NOMO-1 treated with dmso at 0.1 percent for 144 hours (cell line): ENCODE measurements at regions not wholly inside any gene's neighbourhood (a gene's known extent, or its start where the extent isn't known, plus 50 kb on each side); places are given as distances from the start of the nearest gene placed in this dataset.
"Not testable (repeated sequence)": the region's sequence is repeated elsewhere in the genome, so short reads cannot be mapped to it uniquely, and the experiment has no call there.

Source experiments
- DNase-seq: peaks from one replicate; lab custom pipeline; 2025; ENCODE audit not compliant: unreplicated experiment; lab: John Stamatoyannopoulos, UW

DNA sequence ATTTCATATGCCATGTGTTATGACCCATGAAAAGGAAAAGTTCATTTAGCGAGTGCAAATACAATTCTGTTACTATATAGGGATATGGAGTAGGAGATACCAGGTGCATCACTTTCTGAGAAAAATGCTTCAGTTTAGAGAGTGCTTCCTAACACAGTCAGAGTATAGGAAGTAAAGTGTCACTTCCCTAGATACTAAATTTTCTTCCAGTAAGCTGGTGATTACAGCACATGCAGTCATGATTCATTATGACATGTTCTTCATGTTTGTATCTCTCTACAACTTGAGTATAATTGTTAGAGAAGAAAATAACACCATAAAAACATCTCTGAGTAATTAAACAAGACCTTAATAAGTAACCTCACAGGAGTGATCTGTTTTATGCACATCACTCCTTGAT, 837.0 kb downstream of the DNAH5 start:
- DNase-seq: no peak

DNA sequence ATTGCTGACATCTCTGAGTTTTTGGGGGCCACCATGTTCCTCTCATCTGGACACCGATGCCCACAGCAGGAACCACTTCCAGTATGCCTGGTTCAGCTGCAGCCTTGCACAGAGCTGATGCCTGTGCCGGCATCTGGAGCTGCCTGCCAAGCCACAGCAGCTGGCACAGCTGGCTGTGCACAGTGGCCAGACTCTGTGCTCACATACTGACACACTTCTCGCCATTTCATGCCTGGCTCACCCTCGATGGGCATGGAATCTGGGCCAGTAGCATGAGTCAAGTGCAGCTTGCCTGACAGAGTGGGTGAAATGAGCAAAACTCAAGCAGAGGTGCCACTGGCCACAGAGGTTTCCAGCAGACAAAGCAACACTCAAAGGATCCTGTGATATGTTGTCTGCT, 863.4 kb downstream of the DNAH5 start:
- no peak for DNase-seq

- DNase-seq: not testable (repeated sequence)
Observed at GRCh38 chr5:13072936-13073335, 871.6 kb downstream of the DNAH5 start.

DNA sequence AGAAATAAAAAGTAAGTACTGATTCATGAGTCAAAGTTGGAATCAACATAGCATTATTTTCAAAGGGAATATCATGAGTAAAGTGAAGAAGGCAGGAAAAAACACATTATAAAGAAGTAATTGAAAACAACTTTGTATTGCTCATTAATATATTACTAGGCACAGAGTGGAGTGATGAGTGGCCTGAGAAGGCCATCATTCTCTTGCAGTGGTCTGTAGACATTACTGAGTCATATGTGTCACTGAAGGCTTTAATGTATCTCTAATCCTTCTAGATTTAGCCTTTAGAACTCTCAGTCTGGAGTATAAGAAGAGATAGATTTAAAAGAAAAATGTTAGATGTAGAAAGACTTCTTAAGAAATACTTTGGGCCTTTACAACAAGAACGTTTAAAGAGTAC, 881.4 kb downstream of the DNAH5 start:
- DNase-seq: no peak

- no peak for DNase-seq
Observed at GRCh38 chr5:13045897-13046551, 898.5 kb downstream of the DNAH5 start.

DNA sequence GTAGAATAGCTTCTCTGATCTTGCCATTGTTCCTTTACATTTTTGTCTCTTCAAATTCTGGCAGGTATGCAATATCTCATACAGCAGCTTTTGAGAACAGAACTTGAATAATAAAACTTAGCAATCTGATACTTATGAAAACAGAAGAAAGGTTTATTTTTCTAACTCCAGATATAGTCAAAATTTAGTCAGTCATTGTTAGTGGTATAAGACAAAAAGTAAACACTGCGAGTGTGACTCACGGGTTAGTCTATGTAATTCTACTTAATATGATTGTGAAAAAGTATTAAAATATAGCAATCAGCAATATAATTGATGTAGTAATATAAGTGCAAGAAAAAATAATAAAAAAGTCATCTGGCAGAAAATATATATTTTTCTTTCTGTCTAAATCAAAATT, 910.4 kb downstream of the DNAH5 start:
- DNase-seq: no peak

DNA sequence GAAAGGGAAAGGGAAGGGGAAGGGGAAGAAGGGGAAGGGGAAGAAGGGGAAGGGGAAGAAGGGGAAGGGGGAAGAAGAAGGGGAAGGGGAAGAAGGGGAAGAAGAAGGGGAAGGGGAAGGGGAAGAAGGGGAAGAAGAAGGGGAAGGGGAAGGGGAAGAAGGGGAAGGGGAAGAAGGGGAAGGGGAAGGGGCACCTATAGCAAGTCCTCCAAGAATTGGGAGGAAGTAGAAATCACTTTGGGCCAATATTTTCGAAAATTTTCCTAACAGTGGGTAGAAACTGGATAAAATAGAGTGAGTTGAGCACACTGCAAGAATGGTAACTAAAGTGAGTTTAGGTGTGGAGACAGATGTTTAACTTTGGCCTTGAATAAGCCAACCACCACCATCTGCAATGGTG, 915.3 kb downstream of the DNAH5 start:
- DNase-seq: no peak

GRCh38 chr5:13027874-13028273, 916.6 kb downstream of the DNAH5 start:
- no peak for DNase-seq

- DNase-seq: no peak
Observed at GRCh38 chr5:13019729-13020128, 924.8 kb downstream of the DNAH5 start.

DNA sequence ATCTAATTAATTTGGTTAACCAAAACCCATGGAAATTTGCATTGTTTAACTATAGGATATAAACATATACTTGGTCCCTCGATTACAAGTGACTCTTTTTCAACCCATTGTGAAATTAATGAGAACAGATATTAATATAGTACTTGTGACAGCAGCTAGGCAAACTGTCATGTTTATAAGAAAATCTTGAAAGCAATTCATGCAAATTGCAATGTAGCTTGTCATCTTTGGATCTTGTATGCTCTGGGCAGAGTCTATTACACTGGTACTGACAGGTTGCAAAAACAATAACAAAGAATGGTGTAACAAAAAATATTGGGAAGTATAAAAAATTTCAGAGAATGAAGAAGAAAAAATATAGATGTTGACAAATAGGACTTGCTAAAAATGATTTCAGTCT, 941.0 kb downstream of the DNAH5 start:
- DNase-seq: no peak

DNA sequence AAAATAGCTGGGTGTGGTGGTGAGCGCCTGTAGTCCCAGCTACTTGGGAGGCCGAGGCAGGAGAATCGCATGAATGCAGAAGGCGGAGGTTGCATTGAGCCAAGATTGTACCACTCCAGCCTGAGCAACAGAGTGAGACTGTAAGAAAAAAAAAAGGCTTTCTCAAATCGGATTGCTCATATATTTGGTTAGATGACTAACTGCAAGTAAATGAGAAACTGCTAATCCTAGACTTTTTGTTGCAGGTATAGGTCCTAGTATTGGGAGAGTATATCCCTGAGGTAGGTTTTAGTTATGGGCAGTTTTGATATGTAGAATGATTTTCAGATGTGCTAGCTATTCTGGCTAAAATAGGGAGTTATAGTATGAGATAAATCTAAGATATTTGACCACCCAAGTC, 944.8 kb downstream of the DNAH5 start:
- no peak for DNase-seq

- DNase-seq: no peak
Observed at GRCh38 chr5:12985142-12985541, 959.3 kb downstream of the DNAH5 start.

DNA sequence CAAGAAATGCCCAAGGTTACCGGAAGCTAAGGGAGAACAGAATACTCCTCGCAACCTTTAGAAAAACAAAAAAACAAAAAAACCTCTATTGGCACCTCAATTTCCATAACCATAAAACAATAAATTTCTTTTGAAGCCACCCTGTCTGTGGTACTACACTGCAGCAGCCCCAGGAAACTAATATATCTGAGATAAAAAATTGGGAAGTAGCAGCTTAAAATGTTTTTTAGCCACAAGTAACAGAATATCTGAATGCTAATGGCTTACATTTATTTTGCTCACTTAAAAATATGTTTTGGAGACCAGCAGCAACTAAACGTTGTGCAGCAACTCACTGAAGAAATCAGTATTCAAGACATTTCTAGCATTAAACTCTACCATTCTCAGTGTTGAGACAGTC, 969.6 kb downstream of the DNAH5 start:
- DNase-seq: no peak

DNA sequence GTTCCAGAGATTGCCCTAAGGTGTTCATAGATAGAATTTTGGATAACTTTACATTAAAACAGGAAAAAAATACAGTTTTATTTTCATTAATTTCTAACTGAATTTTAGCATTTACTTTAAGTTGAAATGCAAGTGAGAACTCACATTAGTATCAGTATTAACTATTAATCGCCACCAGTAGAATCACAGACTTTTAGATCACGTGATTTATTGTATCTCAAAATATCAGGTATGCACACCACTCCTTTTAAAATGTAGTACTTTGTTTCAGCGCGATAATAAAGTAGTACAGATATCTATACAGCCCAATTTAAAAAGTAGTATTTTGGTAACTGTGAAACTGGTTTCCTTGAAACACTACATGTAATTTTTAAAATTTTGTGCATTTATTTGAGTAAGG, 978.7 kb downstream of the DNAH5 start:
- no peak for DNase-seq

- no peak for DNase-seq
Observed at GRCh38 chr5:12959713-12960112, 984.8 kb downstream of the DNAH5 start.

DNA sequence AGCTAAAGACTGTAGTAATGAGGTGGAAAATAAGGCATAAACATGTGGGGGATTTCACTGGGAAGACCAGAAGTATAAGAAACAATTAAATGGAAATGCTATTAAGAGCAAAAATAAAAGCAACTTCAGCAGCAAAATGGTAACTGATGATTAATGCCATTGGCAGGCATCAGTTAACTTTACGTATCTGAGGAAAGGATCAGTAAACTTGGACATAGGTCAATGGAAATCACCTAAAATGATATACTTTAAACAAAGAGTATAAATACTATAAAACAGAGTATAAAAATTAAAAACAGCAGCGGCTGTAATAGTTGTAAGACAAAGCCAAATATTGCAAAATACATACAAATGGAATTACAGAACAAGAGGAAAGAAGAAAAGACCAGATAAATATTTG, 992.1 kb downstream of the DNAH5 start:
- no peak for DNase-seq

DNA sequence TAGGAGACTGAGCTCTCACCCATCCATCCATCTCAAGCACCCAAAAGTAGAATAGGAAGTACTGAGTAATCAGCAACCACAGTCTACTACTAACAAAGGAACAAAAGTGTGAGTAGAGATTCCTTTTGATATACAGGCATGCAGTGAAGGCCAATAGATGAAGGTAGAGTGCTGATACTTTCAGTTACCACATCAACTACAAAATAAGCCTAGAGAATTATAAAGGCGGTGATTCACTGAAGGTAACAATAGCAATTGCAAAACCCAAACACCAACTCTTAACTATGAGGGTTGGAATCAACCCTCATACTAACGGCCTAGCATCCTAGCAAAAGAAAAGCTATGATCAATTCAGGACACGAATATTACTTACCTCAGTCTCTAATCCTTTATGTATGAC, 992.6 kb downstream of the DNAH5 start:
- DNase-seq: no peak

- no peak for DNase-seq
Observed at GRCh38 chr5:12947379-12947778, 997.1 kb downstream of the DNAH5 start.

- not testable (repeated sequence) for DNase-seq
Observed at GRCh38 chr5:12945477-12945876, 999.0 kb downstream of the DNAH5 start.

DNA sequence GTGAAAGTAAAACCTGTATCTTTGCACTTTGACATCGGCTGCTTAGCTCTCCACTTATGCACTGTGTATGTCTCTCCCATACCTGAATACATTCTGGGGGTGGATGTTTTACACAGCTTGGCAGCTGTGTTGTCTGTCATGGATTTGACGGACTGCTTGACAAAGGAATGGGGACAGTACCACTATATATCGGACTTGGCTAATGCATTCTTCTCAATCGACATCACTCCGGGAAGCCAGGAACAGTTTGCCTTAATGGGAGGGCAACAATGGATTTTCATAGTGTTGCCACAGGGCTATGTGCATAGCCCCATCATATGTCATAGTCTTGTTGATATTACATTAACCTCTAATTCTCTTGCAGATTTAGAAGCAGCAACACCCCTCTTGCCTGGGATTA, 1008.3 kb downstream of the DNAH5 start:
- no peak for DNase-seq

- no peak for DNase-seq
Observed at GRCh38 chr5:12934722-12935121, 1009.8 kb downstream of the DNAH5 start.

DNA sequence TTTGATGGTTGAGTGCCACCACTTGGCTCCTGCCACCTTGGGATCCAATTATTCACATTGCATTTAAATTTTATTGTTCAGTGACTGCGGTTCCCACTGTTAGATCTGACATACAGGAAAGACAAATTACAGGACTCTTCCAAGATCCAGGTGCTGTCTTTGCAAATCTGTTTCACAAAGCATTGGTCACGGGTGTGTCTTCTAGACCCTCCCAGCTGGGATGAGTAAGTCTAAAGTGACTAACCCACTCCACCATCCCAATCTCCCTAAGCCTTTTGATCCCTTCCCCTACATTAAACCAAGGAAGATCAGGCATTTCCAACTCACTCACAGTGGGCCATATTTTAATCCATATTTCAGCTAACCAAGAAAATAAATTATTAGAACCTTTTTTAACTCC, 1016.3 kb upstream of the CTNND2 start:
- DNase-seq: no peak

DNA sequence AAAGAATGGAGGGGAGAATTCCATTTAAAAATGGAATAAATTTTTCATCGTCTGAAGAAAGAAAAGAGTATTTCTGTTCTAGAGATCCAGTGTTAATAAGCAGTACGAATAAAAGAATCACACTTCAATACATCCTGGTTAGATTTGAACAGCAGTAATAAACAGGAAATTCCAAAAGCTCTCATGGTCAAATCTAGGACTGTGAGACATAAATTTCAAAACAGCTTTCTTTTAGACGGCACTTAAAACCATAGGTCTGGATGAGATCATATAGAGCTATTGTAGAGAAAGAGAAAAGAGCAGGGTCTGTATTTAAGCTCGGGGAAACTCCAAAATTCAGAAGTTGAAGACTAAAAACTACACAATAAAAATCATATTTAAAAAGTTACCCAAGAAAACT, 1006.9 kb upstream of the CTNND2 start:
- no peak for DNase-seq

DNA sequence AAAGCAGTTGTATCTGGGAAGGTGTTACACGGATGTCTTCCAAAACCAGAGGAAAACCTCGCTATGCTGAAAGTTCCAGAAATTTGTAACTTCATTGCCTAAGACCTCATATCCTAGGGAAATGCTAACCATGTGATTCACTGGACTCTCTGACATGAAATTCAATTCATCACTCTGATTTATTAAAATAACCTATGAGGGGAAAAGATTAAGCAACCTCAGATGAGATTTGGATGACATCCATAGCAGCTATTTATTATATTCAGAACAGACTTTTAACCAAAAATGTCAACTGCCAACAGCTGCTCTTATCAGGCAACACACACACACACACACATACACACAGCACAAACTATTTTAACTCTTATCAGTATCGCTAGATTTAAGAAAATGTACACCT, 1006.4 kb upstream of the CTNND2 start:
- DNase-seq: no peak
